ENCODE measurements at regions not wholly inside any gene's neighbourhood (a gene's known extent, or its start where the extent isn't known, plus 50 kb on each side); places are given as distances from the start of the nearest gene placed in this dataset.

GRCh38 chr5:109467058-109467457 is 57.3 kb upstream of the PJA2 start:
- DNase-seq = no peak

All from NCI-H2107 (cell line).